ENCODE measurements at regions not wholly inside any gene's neighbourhood (a gene's known extent, or its start where the extent isn't known, plus 50 kb on each side); places are given as distances from the start of the nearest gene placed in this dataset.

DNA sequence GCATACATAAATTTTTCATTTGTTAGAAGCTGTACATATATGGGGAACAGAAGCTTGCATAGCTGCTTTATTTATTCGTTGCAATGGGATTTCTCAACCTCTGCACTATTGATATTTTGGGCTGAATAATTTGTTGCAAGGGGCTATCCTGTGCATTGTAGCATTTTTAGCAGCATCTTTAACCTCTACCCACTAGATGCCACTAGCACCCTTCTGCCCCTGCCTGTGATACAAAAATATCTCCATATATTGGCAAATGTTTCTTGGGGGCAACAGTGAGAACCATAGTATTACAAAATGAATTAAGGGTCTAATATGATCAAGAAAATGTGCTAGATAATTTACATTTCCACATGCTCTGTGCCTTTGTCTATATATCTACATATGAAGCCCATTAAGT, 1401.0 kb downstream of the CDH11 start:
- TF ChIP-seq, protein P1, sequence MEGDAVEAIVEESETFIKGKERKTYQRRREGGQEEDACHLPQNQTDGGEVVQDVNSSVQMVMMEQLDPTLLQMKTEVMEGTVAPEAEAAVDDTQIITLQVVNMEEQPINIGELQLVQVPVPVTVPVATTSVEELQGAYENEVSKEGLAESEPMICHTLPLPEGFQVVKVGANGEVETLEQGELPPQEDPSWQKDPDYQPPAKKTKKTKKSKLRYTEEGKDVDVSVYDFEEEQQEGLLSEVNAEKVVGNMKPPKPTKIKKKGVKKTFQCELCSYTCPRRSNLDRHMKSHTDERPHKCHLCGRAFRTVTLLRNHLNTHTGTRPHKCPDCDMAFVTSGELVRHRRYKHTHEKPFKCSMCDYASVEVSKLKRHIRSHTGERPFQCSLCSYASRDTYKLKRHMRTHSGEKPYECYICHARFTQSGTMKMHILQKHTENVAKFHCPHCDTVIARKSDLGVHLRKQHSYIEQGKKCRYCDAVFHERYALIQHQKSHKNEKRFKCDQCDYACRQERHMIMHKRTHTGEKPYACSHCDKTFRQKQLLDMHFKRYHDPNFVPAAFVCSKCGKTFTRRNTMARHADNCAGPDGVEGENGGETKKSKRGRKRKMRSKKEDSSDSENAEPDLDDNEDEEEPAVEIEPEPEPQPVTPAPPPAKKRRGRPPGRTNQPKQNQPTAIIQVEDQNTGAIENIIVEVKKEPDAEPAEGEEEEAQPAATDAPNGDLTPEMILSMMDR (IDR thresholded peaks at IDR 0.05; ENCODE audit: poor library complexity), result peak; percentile 23
- no peak for TF ChIP-seq EZH2 (IDR thresholded peaks at IDR 0.05; ENCODE audit: borderline replicate concordance)
